NCI-H82 treated with DMSO at 0.1 percent for 48 hours (cell line): ENCODE measurements at regions not wholly inside any gene's neighbourhood (a gene's known extent, or its start where the extent isn't known, plus 50 kb on each side); places are given as distances from the start of the nearest gene placed in this dataset.
"Not testable (repeated sequence)": the region's sequence is repeated elsewhere in the genome, so short reads cannot be mapped to it uniquely, and the experiment has no call there.

Experiments used
- DNase-seq: peaks from one replicate; lab custom pipeline; 2025; ENCODE audit not compliant: unreplicated experiment; lab: John Stamatoyannopoulos, UW

DNA sequence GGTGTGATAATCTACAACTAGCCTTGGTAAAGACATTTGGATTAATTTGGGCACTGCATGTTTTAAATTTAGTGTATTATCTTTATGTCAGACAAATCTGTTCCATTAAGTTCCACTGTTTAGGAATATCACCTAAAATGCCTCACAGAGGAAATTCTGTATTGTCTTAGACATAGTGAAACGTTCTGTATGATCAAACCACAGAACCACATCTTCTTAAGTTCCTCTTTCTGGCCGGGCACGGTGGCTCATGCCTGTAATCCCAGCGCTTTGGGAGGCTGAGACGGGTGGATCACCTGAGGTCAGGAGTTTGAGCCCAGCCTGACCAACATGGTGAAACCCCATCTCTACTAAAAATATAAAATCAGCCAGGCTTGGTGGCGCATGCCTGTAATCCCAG is 475.3 kb upstream of the CCDC179 start:
- not testable (repeated sequence) for DNase-seq

DNA sequence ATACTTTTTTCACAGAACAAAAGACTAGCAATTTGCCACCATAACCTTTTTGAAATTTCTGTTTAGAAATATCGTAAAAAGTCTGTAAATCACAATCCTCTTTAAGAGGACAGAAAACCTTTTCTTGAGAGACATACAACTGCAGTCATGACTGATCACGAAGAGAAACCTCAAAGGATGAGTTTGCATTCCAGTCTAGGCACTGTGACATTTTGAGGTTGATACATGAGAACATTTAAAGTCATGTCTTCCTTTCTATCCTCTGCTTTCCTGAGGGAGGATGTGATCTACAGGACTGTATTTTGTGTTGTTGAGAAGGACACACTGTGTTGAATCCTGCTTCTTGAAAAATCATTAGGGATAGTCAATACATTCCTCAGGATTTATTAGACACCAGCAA is 476.7 kb upstream of the CCDC179 start:
- DNase-seq = no peak

GRCh38 chr11:23353611-23354010 is 493.3 kb upstream of the CCDC179 start:
- DNase-seq = no peak

GRCh38 chr11:23359297-23359696 is 499.0 kb upstream of the CCDC179 start:
- DNase-seq = no peak

DNA sequence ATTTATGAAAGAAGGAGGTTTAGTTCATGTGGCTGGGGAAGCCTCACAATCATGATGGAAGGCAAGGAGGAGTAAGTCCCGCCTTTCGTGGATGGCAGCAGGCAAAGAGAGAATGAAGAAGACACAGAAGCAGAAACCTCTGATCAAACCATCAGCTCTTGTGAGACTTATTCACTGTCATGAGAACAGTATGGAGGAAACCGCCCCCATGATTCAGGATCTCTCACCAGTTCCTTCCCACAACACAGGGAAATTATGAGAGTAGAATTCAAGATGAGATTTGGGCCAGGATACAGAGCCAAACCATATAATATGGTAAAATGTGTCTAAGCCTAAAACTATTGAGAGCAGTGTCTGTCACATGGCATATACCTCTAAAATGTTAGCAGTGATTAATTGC is 503.8 kb upstream of the CCDC179 start:
- no peak for DNase-seq

DNA sequence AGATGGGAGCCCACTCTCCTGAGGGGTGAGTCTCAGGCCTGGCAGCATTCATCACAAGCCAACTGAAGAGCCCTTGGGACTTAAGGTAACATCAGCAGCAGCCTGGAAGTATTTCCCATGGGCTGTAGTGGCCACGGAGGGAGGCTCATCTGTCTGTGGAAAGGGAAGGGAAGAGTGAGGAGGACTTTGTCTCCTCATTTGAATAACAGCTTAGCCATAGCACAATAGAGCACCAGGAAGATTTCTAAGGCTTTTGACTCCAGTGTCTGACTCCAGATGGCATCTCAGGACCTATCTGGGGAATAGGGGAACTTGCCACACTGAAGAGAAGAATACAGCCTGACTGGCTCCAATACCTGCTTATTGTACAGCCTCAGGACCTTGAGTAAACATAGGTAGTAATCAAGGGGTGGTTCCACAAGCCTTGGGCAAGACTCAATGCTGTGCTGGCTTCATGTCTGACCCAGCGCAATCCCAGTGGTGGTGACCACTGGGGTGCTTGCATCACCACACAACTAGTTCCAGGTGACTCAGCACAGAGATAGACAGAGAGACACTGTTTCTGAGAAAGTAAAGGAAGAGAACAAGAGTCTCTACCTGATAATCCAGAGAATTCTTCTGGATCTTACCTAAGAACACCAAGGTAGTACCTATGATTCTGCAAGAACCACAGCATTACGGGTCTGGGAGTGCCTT is 510.5 kb upstream of the CCDC179 start:
- no peak for DNase-seq

DNA sequence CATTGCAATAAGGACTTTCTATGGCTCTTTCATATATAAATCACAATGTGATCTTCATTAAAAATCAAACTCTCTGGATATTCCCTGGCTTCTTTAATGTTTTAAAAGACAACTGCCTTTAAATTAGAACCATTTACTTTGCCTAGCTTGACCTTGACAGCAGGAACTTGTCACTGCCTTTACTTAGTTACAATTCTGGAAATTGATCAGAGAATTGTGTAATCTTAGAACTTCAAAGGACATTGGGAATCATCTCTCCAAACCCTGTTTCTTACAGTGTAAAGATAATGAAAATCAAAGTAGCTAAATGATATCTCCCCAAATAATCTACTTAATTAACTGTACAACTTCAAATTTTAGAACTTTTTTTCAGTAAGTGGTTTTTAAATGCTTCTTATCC is 517.6 kb upstream of the CCDC179 start:
- DNase-seq = no peak

DNA sequence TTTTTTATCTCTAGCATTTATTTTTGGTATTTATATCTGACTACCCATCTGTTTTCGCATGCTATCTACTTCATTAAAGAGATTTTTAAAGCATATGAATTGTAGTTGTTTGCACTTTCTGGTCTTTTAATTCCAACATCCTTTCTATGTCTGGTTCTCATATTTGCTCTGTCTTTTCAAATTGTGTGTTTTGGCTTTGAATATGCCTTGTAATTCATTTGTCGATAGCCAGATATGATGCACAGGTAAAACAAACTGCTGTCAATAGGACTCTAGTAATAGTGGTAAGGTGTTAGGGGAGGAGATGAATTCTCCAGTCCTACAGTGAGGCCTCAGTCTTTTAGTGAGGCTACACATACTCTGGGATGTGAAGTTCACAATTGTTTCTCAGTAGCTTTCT is 530.8 kb upstream of the CCDC179 start:
- DNase-seq = no peak

DNA sequence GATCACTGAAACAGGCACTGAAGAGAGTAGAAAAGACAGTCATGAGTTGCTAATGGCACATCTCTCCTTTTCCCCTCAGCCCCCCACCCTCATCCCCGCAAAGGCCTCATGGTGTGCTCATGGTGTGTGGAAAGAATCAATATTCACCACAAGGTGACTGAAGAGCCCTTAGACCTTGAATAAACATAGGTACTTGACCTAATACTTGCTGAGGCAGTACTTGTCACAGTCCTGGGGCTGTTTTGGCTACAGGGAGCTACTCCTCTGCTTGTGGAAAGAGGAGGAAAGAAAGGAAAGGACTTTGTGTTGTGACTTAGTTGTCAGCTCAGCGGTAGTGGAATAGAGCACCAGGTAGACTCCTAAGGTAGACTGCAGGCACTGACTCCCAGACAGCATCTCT is 537.8 kb upstream of the CCDC179 start:
- no peak for DNase-seq

- no peak for DNase-seq
These were observed 539.7 kb upstream of the CCDC179 start for GRCh38 chr11:23399995-23400394.

DNA sequence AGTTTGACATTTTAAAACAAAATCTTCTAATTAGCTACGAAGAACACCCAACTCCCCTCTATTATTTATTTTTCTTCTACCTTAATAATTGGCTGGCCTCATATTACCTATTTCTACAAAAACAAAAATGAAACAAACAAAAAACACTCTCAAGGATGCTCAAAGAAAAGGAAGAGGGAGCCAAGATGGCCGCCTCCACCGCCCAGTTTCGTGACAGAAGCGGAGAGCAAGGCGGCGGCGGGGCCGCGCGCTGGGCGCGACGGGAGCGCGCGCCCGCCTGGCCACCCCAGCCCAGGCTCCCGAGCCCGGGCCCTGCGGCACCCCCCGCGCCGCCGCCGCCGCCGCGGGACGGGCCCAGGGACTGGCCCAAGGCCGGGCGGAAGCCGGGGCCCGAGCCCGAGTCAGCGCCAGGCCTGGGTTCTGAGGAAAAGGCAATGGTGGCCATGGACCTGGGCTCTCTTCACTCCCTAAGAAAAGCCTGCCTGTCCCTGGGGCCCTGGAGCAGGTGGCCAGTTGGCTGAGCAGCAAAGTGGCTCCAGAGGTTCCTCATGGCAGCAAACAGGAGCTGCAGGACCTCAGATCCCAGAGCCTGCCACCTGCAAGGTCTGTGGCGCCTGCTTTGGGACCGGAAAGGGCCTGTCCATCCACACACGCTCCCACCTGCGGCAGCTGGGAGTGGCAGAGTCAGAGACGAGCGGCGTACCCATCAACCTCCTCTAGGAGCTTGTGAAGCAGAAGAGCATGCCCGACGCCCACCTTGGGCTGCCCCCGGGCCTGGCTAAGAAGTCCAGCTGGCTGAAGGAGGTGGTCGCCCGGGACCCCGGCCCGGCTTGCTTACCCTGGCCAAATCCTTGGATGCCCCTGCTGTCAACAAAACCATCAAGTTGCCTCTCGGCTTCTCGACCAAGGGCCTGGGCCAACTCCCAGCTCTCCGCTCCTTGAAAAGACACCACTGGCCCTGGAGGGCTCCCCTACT is 543.2 kb upstream of the CCDC179 start:
- DNase-seq = no peak

DNA sequence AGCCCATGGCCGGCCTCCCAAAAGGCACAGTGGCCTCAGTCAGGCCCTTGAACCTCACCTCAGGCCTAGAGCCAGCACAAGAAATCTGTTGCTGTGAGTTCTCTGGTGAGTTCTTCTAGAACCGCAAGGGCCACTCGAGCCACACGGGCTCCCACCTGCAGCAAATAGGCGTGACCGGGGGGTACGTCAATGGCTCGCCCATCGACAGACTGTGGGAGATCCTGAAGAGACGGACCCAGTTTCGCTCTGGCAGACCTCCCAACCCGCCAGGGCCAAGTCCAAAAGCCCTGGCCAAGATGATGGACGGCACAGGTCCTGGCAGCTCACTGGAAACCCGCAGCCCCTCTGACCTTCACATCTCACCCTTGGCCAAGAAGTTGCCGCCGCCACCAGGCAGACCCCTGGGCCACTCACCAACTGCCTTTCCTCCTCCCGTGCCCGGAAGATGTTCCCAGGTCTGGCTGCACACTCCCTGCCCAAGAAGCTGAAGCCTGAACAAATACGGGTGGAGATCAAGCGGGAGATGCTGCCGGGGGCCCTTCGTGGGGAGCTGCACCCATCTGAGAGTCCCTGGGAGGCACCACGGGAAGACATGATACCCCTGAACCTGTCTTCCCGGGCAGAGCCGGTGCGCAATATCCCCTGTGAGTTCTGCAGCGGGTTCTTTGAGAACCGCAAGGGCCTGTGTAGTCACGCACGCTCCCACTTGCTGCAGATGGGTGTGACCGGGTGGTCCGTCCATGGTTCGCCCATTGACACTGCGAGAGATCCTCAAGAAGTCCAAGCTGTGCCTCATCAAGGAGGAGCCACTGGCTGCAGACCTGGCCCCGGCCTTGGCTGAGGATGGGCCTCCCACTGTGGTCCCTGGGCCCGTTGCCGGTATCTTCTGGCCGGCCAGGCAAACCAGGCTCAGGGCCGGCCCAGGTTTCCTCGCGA is 544.2 kb upstream of the CCDC179 start:
- DNase-seq = no peak

DNA sequence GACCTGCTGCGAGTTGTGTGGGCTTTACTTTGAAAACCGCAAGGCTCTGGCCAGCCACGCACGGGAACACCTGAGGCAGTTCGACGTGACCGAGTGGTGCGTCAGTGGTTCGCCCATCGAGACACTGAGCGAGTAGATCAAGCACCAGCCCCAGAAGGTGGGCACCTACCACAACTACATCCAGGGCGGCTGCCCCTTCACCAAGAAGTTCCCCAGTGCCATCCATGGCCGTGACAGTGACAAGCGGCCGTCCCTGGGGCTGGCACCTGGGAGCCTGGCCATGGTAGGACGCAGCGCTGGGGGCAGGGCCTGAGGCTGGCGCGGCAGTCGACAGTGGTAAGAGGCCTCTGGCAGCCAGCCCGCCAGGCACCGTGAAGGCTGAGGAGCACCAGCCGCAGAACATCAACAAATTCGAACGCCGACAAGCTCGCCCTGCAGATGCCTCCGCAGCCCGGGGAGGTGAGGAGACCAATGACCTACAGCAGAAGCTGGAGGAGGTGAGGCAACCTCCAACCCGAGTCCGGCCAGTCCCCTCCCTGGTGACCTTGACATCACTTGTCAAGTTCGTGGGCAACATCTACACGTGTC is 545.2 kb upstream of the CCDC179 start:
- DNase-seq = no peak

GRCh38 chr11:23406131-23406819 is 546.0 kb upstream of the CCDC179 start:
- DNase-seq = no peak

DNA sequence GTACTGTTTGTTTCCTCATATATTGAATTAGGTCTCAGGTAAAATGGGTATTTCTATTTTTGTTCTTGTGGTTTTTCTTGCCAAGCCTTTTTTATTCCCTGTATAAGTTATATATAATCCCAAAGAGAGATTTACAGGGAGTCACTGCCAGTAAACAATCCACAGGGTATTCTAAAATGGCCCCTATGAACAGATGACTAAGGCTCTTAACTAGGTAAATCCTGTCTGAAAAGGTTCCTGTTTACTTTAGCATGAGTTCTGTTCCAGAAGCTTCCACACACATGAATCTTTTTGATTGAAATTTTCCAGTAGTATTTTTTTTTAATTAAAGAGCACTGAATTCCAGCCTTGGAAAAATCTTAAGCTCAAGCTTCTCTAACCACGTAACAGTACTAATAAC is 552.8 kb upstream of the CCDC179 start:
- DNase-seq = no peak

- DNase-seq = no peak
These were observed 562.8 kb upstream of the CCDC179 start for GRCh38 chr11:23423104-23423503.

- no peak for DNase-seq
These were observed 563.4 kb upstream of the CCDC179 start for GRCh38 chr11:23423656-23424055.

DNA sequence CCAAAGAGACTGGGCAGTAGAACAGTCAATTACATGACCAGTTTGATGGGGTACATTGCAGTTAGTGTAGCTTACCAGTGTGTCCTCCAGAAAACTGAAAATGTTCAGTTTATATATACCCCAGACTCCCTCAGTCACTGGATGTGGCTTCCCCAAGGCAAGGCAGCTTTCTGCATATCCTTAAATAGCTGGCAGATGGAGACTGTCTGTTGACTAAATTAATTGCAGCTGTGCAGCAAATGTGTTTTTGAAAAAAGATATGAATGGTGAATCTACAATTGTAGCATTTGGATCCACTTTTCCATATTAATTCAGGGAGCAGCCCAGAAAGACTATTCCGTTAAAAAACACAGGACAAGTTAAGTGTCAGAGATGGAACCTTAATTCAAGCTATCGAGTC is 565.1 kb upstream of the CCDC179 start:
- DNase-seq = no peak

GRCh38 chr11:23429569-23429968 is 569.3 kb upstream of the CCDC179 start:
- DNase-seq = no peak

GRCh38 chr11:23453522-23453921 is 593.2 kb upstream of the CCDC179 start:
- no peak for DNase-seq
